ENCODE measurements at regions not wholly inside any gene's neighbourhood (a gene's known extent, or its start where the extent isn't known, plus 50 kb on each side); places are given as distances from the start of the nearest gene placed in this dataset.

GRCh38 chr3:181410870-181411269 is 300.9 kb upstream of the SOX2 start:
- H3K36me3 ChIP-seq, result no peaks in the 10 kb centered on the region
- H3K27me3 ChIP-seq (ENCODE audit: insufficient read depth, low read depth, severe bottlenecking), result peaks cover 9% of the 10 kb centered on the region
- no peak overlapping the region for H3K4me3 ChIP-seq (ENCODE audit: low read depth, low read length)
- TF ChIP-seq CTCF (IDR thresholded peaks at IDR 0.05; ENCODE audit: low read depth, low read length), result no peak
- no peak for DNase-seq
- no peak overlapping the region for H3K27ac ChIP-seq
- no peaks in the 10 kb centered on the region for H3K9me3 ChIP-seq (ENCODE audit: severe bottlenecking)

- Histone ChIP-seq H3K36me3 (no peaks in the 10 kb centered on the region), H3K27me3 (ENCODE audit: insufficient read depth, low read depth, severe bottlenecking) (peaks cover 23% of the 10 kb centered on the region), H3K9me3 (ENCODE audit: severe bottlenecking) (no peaks in the 10 kb centered on the region), H3K27ac (no peak overlapping the region), H3K4me3 (ENCODE audit: low read depth, low read length) (no peak overlapping the region)
- no peak for TF ChIP-seq CTCF (IDR thresholded peaks at IDR 0.05; ENCODE audit: low read depth, low read length)
- DNase-seq, result no peak
Observed at GRCh38 chr3:181403876-181404660, 307.7 kb upstream of the SOX2 start.

GRCh38 chr3:181402347-181402746 is 309.4 kb upstream of the SOX2 start:
- no peaks in the 10 kb centered on the region for H3K9me3 ChIP-seq (ENCODE audit: severe bottlenecking)
- no peak for TF ChIP-seq CTCF (IDR thresholded peaks at IDR 0.05; ENCODE audit: low read depth, low read length)
- H3K27me3 ChIP-seq (ENCODE audit: insufficient read depth, low read depth, severe bottlenecking), result peaks cover 23% of the 10 kb centered on the region
- no peak overlapping the region for H3K4me3 ChIP-seq (ENCODE audit: low read depth, low read length)
- H3K36me3 ChIP-seq, result no peaks in the 10 kb centered on the region
- DNase-seq, result no peak
- no peak overlapping the region for H3K27ac ChIP-seq

GRCh38 chr3:181384970-181385369 is 326.8 kb upstream of the SOX2 start:
- DNase-seq, result no peak
- no peaks in the 10 kb centered on the region for H3K36me3 ChIP-seq
- TF ChIP-seq CTCF (IDR thresholded peaks at IDR 0.05; ENCODE audit: low read depth, low read length), result no peak
- H3K4me3 ChIP-seq (ENCODE audit: low read depth, low read length), result no peak overlapping the region
- no peak overlapping the region for H3K27ac ChIP-seq
- H3K9me3 ChIP-seq (ENCODE audit: severe bottlenecking), result no peaks in the 10 kb centered on the region
- peaks cover 25% of the 10 kb centered on the region for H3K27me3 ChIP-seq (ENCODE audit: insufficient read depth, low read depth, severe bottlenecking)

- Histone ChIP-seq H3K27me3 (ENCODE audit: insufficient read depth, low read depth, severe bottlenecking) (peaks cover 25% of the 10 kb centered on the region), H3K27ac (no peak overlapping the region), H3K4me3 (ENCODE audit: low read depth, low read length) (no peak overlapping the region), H3K9me3 (ENCODE audit: severe bottlenecking) (no peaks in the 10 kb centered on the region), H3K36me3 (no peaks in the 10 kb centered on the region)
- TF ChIP-seq CTCF (IDR thresholded peaks at IDR 0.05; ENCODE audit: low read depth, low read length), result no peak
- DNase-seq, result no peak
Observed at GRCh38 chr3:181383760-181384159, 328.0 kb upstream of the SOX2 start.

GRCh38 chr3:181383201-181383600 is 328.5 kb upstream of the SOX2 start:
- Histone ChIP-seq H3K27ac (no peak overlapping the region), H3K27me3 (ENCODE audit: insufficient read depth, low read depth, severe bottlenecking) (peaks cover 29% of the 10 kb centered on the region), H3K9me3 (ENCODE audit: severe bottlenecking) (no peaks in the 10 kb centered on the region), H3K36me3 (no peaks in the 10 kb centered on the region), H3K4me3 (ENCODE audit: low read depth, low read length) (no peak overlapping the region)
- no peak for DNase-seq
- no peak for TF ChIP-seq CTCF (IDR thresholded peaks at IDR 0.05; ENCODE audit: low read depth, low read length)
